ENCODE measurements at regions not wholly inside any gene's neighbourhood (a gene's known extent, or its start where the extent isn't known, plus 50 kb on each side); places are given as distances from the start of the nearest gene placed in this dataset.

DNA sequence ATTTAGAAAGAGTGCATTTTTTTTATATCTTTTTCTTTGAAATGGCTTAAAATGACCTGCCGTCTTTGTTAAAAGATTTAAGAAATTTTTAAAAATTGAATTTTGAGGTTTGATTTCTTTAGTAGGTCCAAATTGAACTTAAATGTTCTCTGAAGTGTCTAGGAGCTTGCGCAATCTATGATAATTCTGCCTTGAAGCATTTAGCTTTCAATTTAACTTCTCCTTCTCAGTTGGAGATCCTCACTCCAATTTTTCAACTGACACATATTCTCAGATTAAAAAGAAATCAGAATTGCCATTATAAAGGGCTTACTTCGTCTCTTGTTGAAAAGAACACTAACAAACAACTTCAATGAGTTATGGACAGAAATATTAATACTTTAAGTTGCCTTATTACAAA is 273.5 kb downstream of the TMA16 start:
- TF ChIP-seq ZNF274 (IDR thresholded peaks at IDR 0.05; ENCODE audit: low read depth, low read length) (no peak), YY1 (IDR thresholded peaks at IDR 0.05; ENCODE audit: insufficient read depth, insufficient read length) (no peak)

All from NT2/D1 (cell line).